HCT116 (cell line): ENCODE measurements at regions not wholly inside any gene's neighbourhood (a gene's known extent, or its start where the extent isn't known, plus 50 kb on each side); places are given as distances from the start of the nearest gene placed in this dataset.

Experiments used
- ATF3 ChIP-seq: IDR thresholded peaks from 2 replicates; pipeline ENCODE4 v1.6.1; 2012
- CEBPB ChIP-seq: IDR thresholded peaks from 2 replicates; pipeline ENCODE4 v1.6.1; 2012; ENCODE audit warnings: low read depth
- CTCF ChIP-seq, 3 experiments: fragments of 200-600 bp in 1 of 3; sonication (generic) in 1 of 3; IDR thresholded peaks in 2 of 3; conservative IDR thresholded peaks in 1 of 3; 2 replicates each; pipeline ENCODE4 v1.5.1; 2012 to 2017; ENCODE audit warnings: low read depth in 2 of 3, low read length in 2 of 3, antibody characterized with exemption in 1 of 3, borderline replicate concordance in 1 of 3, control low read depth in 1 of 3, mild to moderate bottlenecking in 1 of 3, mixed read lengths in 1 of 3, mixed run types in 1 of 3, moderate library complexity in 1 of 3; ENCODE audit not compliant: insufficient read depth in 1 of 3
- ELF1 ChIP-seq: IDR thresholded peaks from 2 replicates; pipeline ENCODE4 v1.6.1; 2012; ENCODE audit warnings: low read depth, borderline replicate concordance
- EZH2 ChIP-seq: fragments of 200-600 bp; sonication (generic); IDR thresholded peaks from 2 replicates; pipeline ENCODE4 v1.6.1; 2017; ENCODE audit warnings: antibody characterized with exemption, mixed run types
- JUND ChIP-seq: IDR thresholded peaks from 2 replicates; pipeline ENCODE4 v1.6.1; 2012
- POLR2A ChIP-seq: IDR thresholded peaks from 2 replicates; pipeline ENCODE4 v1.7.0; 2011; ENCODE audit warnings: borderline replicate concordance; ENCODE audit not compliant: insufficient read depth, insufficient read length; ENCODE audit errors: extremely low read depth
- POLR2AphosphoS5 ChIP-seq: IDR thresholded peaks from 2 replicates; pipeline ENCODE4 v1.6.1; 2011; ENCODE audit warnings: mild to moderate bottlenecking, low read depth, low read length, moderate library complexity
- RAD21 ChIP-seq: IDR thresholded peaks from 2 replicates; pipeline ENCODE4 v1.6.1; 2012; ENCODE audit warnings: low read depth, mild to moderate bottlenecking
- REST ChIP-seq: IDR thresholded peaks from 2 replicates; pipeline ENCODE4 v1.6.1; 2012; ENCODE audit warnings: low read depth
- YY1 ChIP-seq: IDR thresholded peaks from 2 replicates; pipeline ENCODE4 v1.6.1; 2011; ENCODE audit warnings: low read length, low read depth, moderate library complexity, mild to moderate bottlenecking; ENCODE audit not compliant: insufficient replicate concordance; ENCODE audit errors: extremely low read depth
- ZFX ChIP-seq: fragments of 450-650 bp; IDR thresholded peaks from 2 replicates; pipeline ENCODE4 v1.6.1; 2017
- ZNF274 ChIP-seq: fragments of 200-500 bp; sonication (Bioruptor generic); IDR thresholded peaks from 2 replicates; pipeline ENCODE4 v1.6.1; 2014; ENCODE audit warnings: mild to moderate bottlenecking, low read depth, low read length, inconsistent platforms

- TF ChIP-seq POLR2A (no peak), EZH2 (no peak), YY1 (no peak), CTCF (IDR thresholded peaks at IDR 0.05 in 2 of 3, conservative IDR thresholded peaks at IDR 0.05 in 1 of 3; ENCODE audit: borderline replicate concordance in 1 of 3, insufficient read depth in 1 of 3, low read depth in 2 of 3, low read length in 2 of 3) (no peak), POLR2AphosphoS5 (no peak), CEBPB (no peak), ZFX (no peak), ZNF274 (no peak), ELF1 (no peak), ATF3 (no peak), RAD21 (no peak), REST (no peak), JUND (no peak)
These were observed 144.4 kb downstream of the CCT6B start for GRCh38 chr17:34816848-34817247.
